Trophoblast cell (in vitro differentiated cells and primary cell): ENCODE measurements at regions not wholly inside any gene's neighbourhood (a gene's known extent, or its start where the extent isn't known, plus 50 kb on each side); places are given as distances from the start of the nearest gene placed in this dataset.

Experiments used
- DNase-seq, 2 donors: peaks; one replicate each; pipeline ENCODE4 v3.0.0-alpha.2; 2016
- H2AFZ ChIP-seq: 2 replicates; pipeline ENCODE4 v1.6.1; 2013; ENCODE audit warnings: low read length, moderate library complexity, mild to moderate bottlenecking; ENCODE audit not compliant: insufficient read depth, poor library complexity
- H2AK5ac ChIP-seq: 2 replicates; pipeline ENCODE4 v1.6.1; 2013; ENCODE audit warnings: mild to moderate bottlenecking, low read length
- H2BK120ac ChIP-seq: 2 replicates; pipeline ENCODE4 v1.6.1; 2013; ENCODE audit warnings: low read length, mild to moderate bottlenecking, moderate library complexity; ENCODE audit not compliant: insufficient read depth, poor library complexity
- H2BK12ac ChIP-seq: 2 replicates; pipeline ENCODE4 v1.6.1; 2013; ENCODE audit warnings: mild to moderate bottlenecking, low read length, moderate library complexity
- H2BK5ac ChIP-seq: 2 replicates; pipeline ENCODE4 v1.6.1; 2013; ENCODE audit warnings: low read length, low read depth, moderate library complexity, mild to moderate bottlenecking; ENCODE audit not compliant: poor library complexity
- H3K14ac ChIP-seq: 2 replicates; pipeline ENCODE4 v1.6.1; 2013; ENCODE audit warnings: mild to moderate bottlenecking, low read length
- H3K18ac ChIP-seq: 2 replicates; pipeline ENCODE4 v1.6.1; 2013; ENCODE audit warnings: mild to moderate bottlenecking, low read length
- H3K23ac ChIP-seq: 2 replicates; pipeline ENCODE4 v1.6.1; 2013; ENCODE audit warnings: low read length
- H3K27ac ChIP-seq: 2 replicates; pipeline ENCODE4 v1.5.1; 2013; ENCODE audit warnings: low read depth, mild to moderate bottlenecking, inconsistent platforms, low read length, moderate library complexity
- H3K27me3 ChIP-seq: 2 replicates; pipeline ENCODE4 v1.6.1; 2013; ENCODE audit warnings: inconsistent platforms, mild to moderate bottlenecking, low read length, moderate library complexity; ENCODE audit not compliant: insufficient read depth
- H3K36me3 ChIP-seq, 2 experiments: 1 replicate in 1 of 2; 2 replicates in 1 of 2; pipeline ENCODE4 v1.6.1; 2013; ENCODE audit warnings: low read length in 2 of 2, mild to moderate bottlenecking in 2 of 2, moderate library complexity in 1 of 2; ENCODE audit not compliant: insufficient read depth in 2 of 2, control insufficient read depth in 1 of 2
- H3K4ac ChIP-seq: 2 replicates; pipeline ENCODE4 v1.6.1; 2013; ENCODE audit warnings: low read depth, mild to moderate bottlenecking, low read length, moderate library complexity
- H3K4me1 ChIP-seq, 2 experiments: 1 replicate in 1 of 2; 2 replicates in 1 of 2; pipeline ENCODE4 v1.6.1; 2013; ENCODE audit warnings: low read length in 2 of 2, mild to moderate bottlenecking in 2 of 2, moderate library complexity in 1 of 2; ENCODE audit not compliant: insufficient read depth in 2 of 2, control insufficient read depth in 1 of 2
- H3K4me2 ChIP-seq: 2 replicates; pipeline ENCODE4 v1.6.1; 2013; ENCODE audit warnings: inconsistent platforms, mild to moderate bottlenecking, low read length, moderate library complexity
- H3K4me3 ChIP-seq: 2 replicates; pipeline ENCODE4 v1.5.1; 2013; ENCODE audit warnings: mild to moderate bottlenecking, low read depth, low read length, inconsistent platforms
- H3K79me1 ChIP-seq: one replicate; pipeline ENCODE4 v1.6.1; 2013; ENCODE audit warnings: low read length
- H3K79me2 ChIP-seq: 2 replicates; pipeline ENCODE4 v1.6.1; 2013; ENCODE audit warnings: low read length, mild to moderate bottlenecking; ENCODE audit not compliant: control insufficient read depth, insufficient read depth, poor library complexity
- H3K9ac ChIP-seq: 2 replicates; pipeline ENCODE4 v1.6.1; 2013; ENCODE audit warnings: mild to moderate bottlenecking, low read length
- H3K9me3 ChIP-seq: 2 replicates; pipeline ENCODE4 v1.6.1; 2013; ENCODE audit warnings: low read depth, mild to moderate bottlenecking, control low read depth, inconsistent platforms, low read length; ENCODE audit not compliant: insufficient read depth
- H4K12ac ChIP-seq: 2 replicates; pipeline ENCODE4 v1.6.1; 2013; ENCODE audit warnings: low read depth, mild to moderate bottlenecking, low read length, moderate library complexity
- H4K8ac ChIP-seq: 2 replicates; pipeline ENCODE4 v1.6.1; 2013; ENCODE audit warnings: low read depth, mild to moderate bottlenecking, low read length, moderate library complexity
- H4K91ac ChIP-seq: one replicate; pipeline ENCODE4 v1.6.1; 2013; ENCODE audit warnings: low read depth, mild to moderate bottlenecking, low read length, moderate library complexity
- WGBS: extraction: QIAGEN DNeasy Blood & Tissue Kit; methylation state at CpG from one replicate; pipeline ENCODE4 v1.1.7; 2013; ENCODE audit warnings: missing lambda C conversion rate; ENCODE audit not compliant: insufficient read length, insufficient coverage; ENCODE audit errors: extremely low coverage; 5-methylcytosine and 5-hydroxymethylcytosine counted together

GRCh38 chr2:9095226-9095625 lies 91.7 kb upstream of the MBOAT2 start:
- H4K8ac ChIP-seq = no peak overlapping the region
- H3K27ac ChIP-seq = no peak overlapping the region
- peaks cover 4 to 8% of the 10 kb centered on the region in 2 experiments for H3K4me1 ChIP-seq
- H3K18ac ChIP-seq = no peak overlapping the region
- H2BK5ac ChIP-seq = no peak overlapping the region
- no peak overlapping the region for H3K4me2 ChIP-seq
- H3K36me3 ChIP-seq = no peaks in the 10 kb centered on the region
- no peak overlapping the region for H3K9ac ChIP-seq
- H3K14ac ChIP-seq = no peak overlapping the region
- no peak overlapping the region for H3K4me3 ChIP-seq
- H4K91ac ChIP-seq = no peak overlapping the region
- H3K79me1 ChIP-seq = no peaks in the 10 kb centered on the region
- peaks cover 7% of the 10 kb centered on the region for H3K9me3 ChIP-seq
- WGBS = no CpG with 5 or more reads among the region's 14 CpGs
- no peak overlapping the region for H3K23ac ChIP-seq
- H2BK120ac ChIP-seq = no peak overlapping the region
- H2AFZ ChIP-seq = no peak overlapping the region
- H2BK12ac ChIP-seq = no peak overlapping the region
- no peak overlapping the region for H3K4ac ChIP-seq
- no peaks in the 10 kb centered on the region for H3K27me3 ChIP-seq
- H3K79me2 ChIP-seq = no peaks in the 10 kb centered on the region
- no peak overlapping the region for H4K12ac ChIP-seq
- no peak for DNase-seq
- no peak overlapping the region for H2AK5ac ChIP-seq

GRCh38 chr2:9094117-9094516 lies 90.6 kb upstream of the MBOAT2 start:
- Histone ChIP-seq H3K4me1 (peaks cover 4 to 8% of the 10 kb centered on the region in 2 experiments), H3K14ac (no peak overlapping the region), H3K9me3 (peaks cover 7% of the 10 kb centered on the region), H2AFZ (no peak overlapping the region), H2AK5ac (no peak overlapping the region), H3K79me2 (no peaks in the 10 kb centered on the region), H2BK12ac (no peak overlapping the region), H4K8ac (no peak overlapping the region), H3K4ac (no peak overlapping the region), H3K27ac (no peak overlapping the region), H4K91ac (no peak overlapping the region), H3K23ac (peak overlapping the region; percentile 54), H3K4me2 (no peak overlapping the region), H3K18ac (no peak overlapping the region), H2BK120ac (no peak overlapping the region), H3K4me3 (no peak overlapping the region), H2BK5ac (no peak overlapping the region), H3K79me1 (no peaks in the 10 kb centered on the region), H3K27me3 (no peaks in the 10 kb centered on the region), H3K9ac (no peak overlapping the region), H4K12ac (no peak overlapping the region), H3K36me3 (no peaks in the 10 kb centered on the region)
- WGBS = no CpG with 5 or more reads among the region's 14 CpGs
- DNase-seq = no peak

DNA sequence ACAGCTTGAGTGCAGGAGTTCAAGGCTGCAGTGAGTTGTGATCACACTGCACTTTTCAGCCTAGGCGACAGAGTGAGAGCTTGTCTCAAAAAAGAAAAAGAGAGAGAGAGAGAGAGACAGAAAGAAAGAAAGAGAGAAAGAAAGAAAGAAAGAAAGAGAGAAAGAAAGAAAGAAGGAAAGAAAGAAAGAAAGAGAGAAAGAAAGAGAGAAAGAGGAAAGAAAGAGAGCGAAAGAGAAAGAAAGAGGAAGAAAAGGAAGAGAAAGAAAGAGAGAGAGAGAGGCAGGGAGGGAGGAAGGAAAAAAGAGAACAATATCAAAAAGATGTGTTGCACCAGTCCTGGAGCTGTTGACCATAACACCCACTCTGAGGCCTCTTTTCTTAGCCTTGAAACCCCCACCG lies 89.8 kb upstream of the MBOAT2 start:
- H2AK5ac ChIP-seq = no peak overlapping the region
- H3K9ac ChIP-seq = no peak overlapping the region
- no peak overlapping the region for H3K4me2 ChIP-seq
- no peak overlapping the region for H2BK5ac ChIP-seq
- no peak overlapping the region for H4K8ac ChIP-seq
- H3K79me1 ChIP-seq = no peaks in the 10 kb centered on the region
- H3K27me3 ChIP-seq = no peaks in the 10 kb centered on the region
- H3K9me3 ChIP-seq = peaks cover 7% of the 10 kb centered on the region
- WGBS = no CpG with 5 or more reads among the region's 3 CpGs
- H2BK120ac ChIP-seq = no peak overlapping the region
- H4K91ac ChIP-seq = no peak overlapping the region
- H3K23ac ChIP-seq = no peak overlapping the region
- no peak for DNase-seq
- no peak overlapping the region for H4K12ac ChIP-seq
- H3K4me1 ChIP-seq = peaks cover 4 to 8% of the 10 kb centered on the region in 2 experiments
- no peaks in the 10 kb centered on the region for H3K36me3 ChIP-seq
- no peak overlapping the region for H2AFZ ChIP-seq
- no peak overlapping the region for H2BK12ac ChIP-seq
- no peak overlapping the region for H3K4ac ChIP-seq
- no peak overlapping the region for H3K14ac ChIP-seq
- no peak overlapping the region for H3K18ac ChIP-seq
- no peak overlapping the region for H3K27ac ChIP-seq
- H3K79me2 ChIP-seq = no peaks in the 10 kb centered on the region
- no peak overlapping the region for H3K4me3 ChIP-seq

GRCh38 chr2:9092383-9093282 lies 89.1 kb upstream of the MBOAT2 start:
- DNase-seq = no peak
- Histone ChIP-seq H4K91ac (no peak overlapping the region), H4K12ac (no peak overlapping the region), H2AK5ac (no peak overlapping the region), H3K79me2 (no peaks in the 10 kb centered on the region), H3K27me3 (no peaks in the 10 kb centered on the region), H3K4me2 (no peak overlapping the region), H3K36me3 (no peaks in the 10 kb centered on the region), H3K18ac (no peak overlapping the region), H2BK12ac (no peak overlapping the region), H3K4me3 (no peak overlapping the region), H3K23ac (no peak overlapping the region), H3K79me1 (no peaks in the 10 kb centered on the region), H2BK120ac (no peak overlapping the region), H3K27ac (no peak overlapping the region), H3K4ac (no peak overlapping the region), H2AFZ (no peak overlapping the region), H3K9ac (no peak overlapping the region), H3K4me1 (peaks cover 4 to 8% of the 10 kb centered on the region in 2 experiments), H3K9me3 (peaks cover 7% of the 10 kb centered on the region), H3K14ac (no peak overlapping the region), H4K8ac (no peak overlapping the region), H2BK5ac (no peak overlapping the region)
- WGBS = no CpG with 5 or more reads among the region's 7 CpGs
